Trophoblast cell (in vitro differentiated cells and primary cell): ENCODE measurements at regions not wholly inside any gene's neighbourhood (a gene's known extent, or its start where the extent isn't known, plus 50 kb on each side); places are given as distances from the start of the nearest gene placed in this dataset.

Experiments
- DNase-seq, 2 donors: peaks; one replicate each; pipeline ENCODE4 v3.0.0-alpha.2; 2016
- H2AFZ ChIP-seq: 2 replicates; pipeline ENCODE4 v1.6.1; 2013; ENCODE audit warnings: low read length, moderate library complexity, mild to moderate bottlenecking; ENCODE audit not compliant: insufficient read depth, poor library complexity
- H2AK5ac ChIP-seq: 2 replicates; pipeline ENCODE4 v1.6.1; 2013; ENCODE audit warnings: mild to moderate bottlenecking, low read length
- H2BK120ac ChIP-seq: 2 replicates; pipeline ENCODE4 v1.6.1; 2013; ENCODE audit warnings: low read length, mild to moderate bottlenecking, moderate library complexity; ENCODE audit not compliant: insufficient read depth, poor library complexity
- H2BK12ac ChIP-seq: 2 replicates; pipeline ENCODE4 v1.6.1; 2013; ENCODE audit warnings: mild to moderate bottlenecking, low read length, moderate library complexity
- H2BK5ac ChIP-seq: 2 replicates; pipeline ENCODE4 v1.6.1; 2013; ENCODE audit warnings: low read length, low read depth, moderate library complexity, mild to moderate bottlenecking; ENCODE audit not compliant: poor library complexity
- H3K14ac ChIP-seq: 2 replicates; pipeline ENCODE4 v1.6.1; 2013; ENCODE audit warnings: mild to moderate bottlenecking, low read length
- H3K18ac ChIP-seq: 2 replicates; pipeline ENCODE4 v1.6.1; 2013; ENCODE audit warnings: mild to moderate bottlenecking, low read length
- H3K23ac ChIP-seq: 2 replicates; pipeline ENCODE4 v1.6.1; 2013; ENCODE audit warnings: low read length
- H3K27ac ChIP-seq: 2 replicates; pipeline ENCODE4 v1.5.1; 2013; ENCODE audit warnings: low read depth, mild to moderate bottlenecking, inconsistent platforms, low read length, moderate library complexity
- H3K27me3 ChIP-seq: 2 replicates; pipeline ENCODE4 v1.6.1; 2013; ENCODE audit warnings: inconsistent platforms, mild to moderate bottlenecking, low read length, moderate library complexity; ENCODE audit not compliant: insufficient read depth
- H3K36me3 ChIP-seq, 2 experiments: 1 replicate in 1 of 2; 2 replicates in 1 of 2; pipeline ENCODE4 v1.6.1; 2013; ENCODE audit warnings: low read length in 2 of 2, mild to moderate bottlenecking in 2 of 2, moderate library complexity in 1 of 2; ENCODE audit not compliant: insufficient read depth in 2 of 2, control insufficient read depth in 1 of 2
- H3K4ac ChIP-seq: 2 replicates; pipeline ENCODE4 v1.6.1; 2013; ENCODE audit warnings: low read depth, mild to moderate bottlenecking, low read length, moderate library complexity
- H3K4me1 ChIP-seq, 2 experiments: 1 replicate in 1 of 2; 2 replicates in 1 of 2; pipeline ENCODE4 v1.6.1; 2013; ENCODE audit warnings: low read length in 2 of 2, mild to moderate bottlenecking in 2 of 2, moderate library complexity in 1 of 2; ENCODE audit not compliant: insufficient read depth in 2 of 2, control insufficient read depth in 1 of 2
- H3K4me2 ChIP-seq: 2 replicates; pipeline ENCODE4 v1.6.1; 2013; ENCODE audit warnings: inconsistent platforms, mild to moderate bottlenecking, low read length, moderate library complexity
- H3K4me3 ChIP-seq: 2 replicates; pipeline ENCODE4 v1.5.1; 2013; ENCODE audit warnings: mild to moderate bottlenecking, low read depth, low read length, inconsistent platforms
- H3K79me1 ChIP-seq: one replicate; pipeline ENCODE4 v1.6.1; 2013; ENCODE audit warnings: low read length
- H3K79me2 ChIP-seq: 2 replicates; pipeline ENCODE4 v1.6.1; 2013; ENCODE audit warnings: low read length, mild to moderate bottlenecking; ENCODE audit not compliant: control insufficient read depth, insufficient read depth, poor library complexity
- H3K9ac ChIP-seq: 2 replicates; pipeline ENCODE4 v1.6.1; 2013; ENCODE audit warnings: mild to moderate bottlenecking, low read length
- H3K9me3 ChIP-seq: 2 replicates; pipeline ENCODE4 v1.6.1; 2013; ENCODE audit warnings: low read depth, mild to moderate bottlenecking, control low read depth, inconsistent platforms, low read length; ENCODE audit not compliant: insufficient read depth
- H4K12ac ChIP-seq: 2 replicates; pipeline ENCODE4 v1.6.1; 2013; ENCODE audit warnings: low read depth, mild to moderate bottlenecking, low read length, moderate library complexity
- H4K8ac ChIP-seq: 2 replicates; pipeline ENCODE4 v1.6.1; 2013; ENCODE audit warnings: low read depth, mild to moderate bottlenecking, low read length, moderate library complexity
- H4K91ac ChIP-seq: one replicate; pipeline ENCODE4 v1.6.1; 2013; ENCODE audit warnings: low read depth, mild to moderate bottlenecking, low read length, moderate library complexity
- WGBS: extraction: QIAGEN DNeasy Blood & Tissue Kit; methylation state at CpG from one replicate; pipeline ENCODE4 v1.1.7; 2013; ENCODE audit warnings: missing lambda C conversion rate; ENCODE audit not compliant: insufficient read length, insufficient coverage; ENCODE audit errors: extremely low coverage; 5-methylcytosine and 5-hydroxymethylcytosine counted together

DNA sequence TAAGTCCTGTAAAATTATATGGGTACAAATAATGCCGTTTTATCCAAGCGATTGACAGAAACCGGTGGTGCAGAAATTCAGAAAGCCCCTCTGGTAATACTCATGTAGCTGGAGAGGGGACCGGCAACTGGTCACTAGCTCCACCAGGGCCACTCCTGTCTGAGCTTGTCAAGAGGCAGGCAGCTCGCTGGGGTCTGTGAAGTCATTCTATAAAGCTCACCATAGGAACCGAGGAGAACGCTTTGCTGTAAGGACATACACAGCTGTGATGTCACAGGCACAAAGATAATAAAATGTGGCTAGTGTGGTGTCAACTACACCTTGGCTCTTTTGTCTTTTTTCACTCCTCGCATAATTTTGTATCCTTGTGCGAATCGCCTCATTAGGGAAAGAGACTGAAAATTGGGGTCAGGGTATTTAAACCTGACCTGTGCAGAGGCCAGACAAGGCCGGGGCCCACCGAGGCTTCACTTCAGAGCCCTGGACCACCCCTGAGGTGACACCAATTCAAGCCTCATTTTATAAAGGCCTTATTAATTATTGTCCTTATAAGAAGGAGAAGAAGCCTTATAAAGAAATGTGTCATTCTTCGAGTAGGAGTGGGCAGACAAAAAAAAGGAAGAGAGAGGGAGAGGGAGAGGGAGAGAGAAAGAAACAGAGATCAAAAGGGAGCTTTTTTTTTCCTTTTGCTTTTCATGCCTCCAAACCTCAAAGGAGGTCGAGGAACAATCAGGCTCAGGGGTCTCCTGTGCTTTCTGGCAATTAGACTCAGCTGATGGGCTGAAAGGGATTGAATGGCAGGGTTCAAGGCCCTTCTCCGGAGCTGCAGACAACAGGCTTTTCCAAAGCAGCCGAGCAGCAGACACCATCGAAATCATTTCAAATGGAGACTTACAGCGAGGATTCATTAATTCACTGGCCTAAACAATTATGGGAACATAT is 813.3 kb upstream of the ARRDC4 start:
- no CpG with 5 or more reads among the region's 18 CpGs for WGBS
- H2BK5ac ChIP-seq = no peak overlapping the region
- no peak overlapping the region for H3K14ac ChIP-seq
- H2AFZ ChIP-seq = no peak overlapping the region
- H3K23ac ChIP-seq = no peak overlapping the region
- H2AK5ac ChIP-seq = no peak overlapping the region
- H4K91ac ChIP-seq = no peak overlapping the region
- no peak overlapping the region for H4K12ac ChIP-seq
- H3K4me2 ChIP-seq = no peak overlapping the region
- no peaks in the 10 kb centered on the region for H3K79me1 ChIP-seq
- H3K79me2 ChIP-seq = no peaks in the 10 kb centered on the region
- no peak overlapping the region for H3K18ac ChIP-seq
- peak overlapping the region; percentile 10 for H3K9ac ChIP-seq
- H3K4me1 ChIP-seq = no peaks in the 10 kb centered on the region
- H2BK120ac ChIP-seq = no peak overlapping the region
- H3K4me3 ChIP-seq = no peak overlapping the region
- H3K27me3 ChIP-seq = no peaks in the 10 kb centered on the region
- H3K9me3 ChIP-seq = peaks cover 4% of the 10 kb centered on the region
- H4K8ac ChIP-seq = no peak overlapping the region
- no peak overlapping the region for H2BK12ac ChIP-seq
- H3K27ac ChIP-seq = no peak overlapping the region
- DNase-seq = no peak
- no peak overlapping the region for H3K4ac ChIP-seq
- no peaks in the 10 kb centered on the region for H3K36me3 ChIP-seq

DNA sequence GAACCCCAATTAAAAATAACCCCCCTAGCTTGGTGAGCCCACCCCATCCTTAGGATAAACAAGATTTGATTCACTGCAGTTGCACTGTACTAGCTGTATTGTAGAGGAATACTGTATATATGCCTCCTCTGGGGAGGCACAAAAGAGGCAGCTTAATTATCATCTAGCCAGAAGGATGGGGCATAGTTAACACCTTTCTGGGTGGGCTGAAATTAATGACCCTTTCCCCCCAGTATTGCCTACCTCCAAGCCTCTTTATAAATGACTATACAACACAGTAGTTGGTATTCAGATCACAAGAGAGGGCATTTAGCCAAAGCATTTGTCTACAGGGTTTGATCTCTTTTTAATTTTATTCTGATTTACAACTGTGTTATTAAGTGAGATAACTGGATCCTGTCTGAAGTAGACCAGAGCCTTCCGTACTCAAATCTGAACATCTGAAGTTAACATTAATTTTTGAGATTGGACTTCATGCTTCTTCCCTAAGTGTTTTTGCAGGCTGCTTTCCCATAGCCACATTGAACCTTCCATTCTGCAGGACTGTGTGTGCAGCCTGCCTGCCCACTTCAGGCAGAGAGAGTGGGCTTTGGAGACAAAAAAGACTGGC is 807.0 kb upstream of the ARRDC4 start:
- Histone ChIP-seq H2BK12ac (no peak overlapping the region), H3K14ac (no peak overlapping the region), H3K4ac (no peak overlapping the region), H2BK5ac (no peak overlapping the region), H3K79me1 (no peaks in the 10 kb centered on the region), H3K27ac (no peak overlapping the region), H3K4me2 (no peak overlapping the region), H2AK5ac (no peak overlapping the region), H3K79me2 (no peaks in the 10 kb centered on the region), H4K8ac (no peak overlapping the region), H4K91ac (no peak overlapping the region), H3K9me3 (peaks cover 1% of the 10 kb centered on the region), H3K4me3 (no peak overlapping the region), H3K18ac (no peak overlapping the region), H2BK120ac (no peak overlapping the region), H3K36me3 (no peaks in the 10 kb centered on the region), H3K23ac (no peak overlapping the region), H3K27me3 (no peaks in the 10 kb centered on the region), H2AFZ (no peak overlapping the region), H4K12ac (no peak overlapping the region), H3K9ac (no peak overlapping the region), H3K4me1 (no peaks in the 10 kb centered on the region)
- no peak for DNase-seq
- no CpG with 5 or more reads among the region's 1 CpG for WGBS

DNA sequence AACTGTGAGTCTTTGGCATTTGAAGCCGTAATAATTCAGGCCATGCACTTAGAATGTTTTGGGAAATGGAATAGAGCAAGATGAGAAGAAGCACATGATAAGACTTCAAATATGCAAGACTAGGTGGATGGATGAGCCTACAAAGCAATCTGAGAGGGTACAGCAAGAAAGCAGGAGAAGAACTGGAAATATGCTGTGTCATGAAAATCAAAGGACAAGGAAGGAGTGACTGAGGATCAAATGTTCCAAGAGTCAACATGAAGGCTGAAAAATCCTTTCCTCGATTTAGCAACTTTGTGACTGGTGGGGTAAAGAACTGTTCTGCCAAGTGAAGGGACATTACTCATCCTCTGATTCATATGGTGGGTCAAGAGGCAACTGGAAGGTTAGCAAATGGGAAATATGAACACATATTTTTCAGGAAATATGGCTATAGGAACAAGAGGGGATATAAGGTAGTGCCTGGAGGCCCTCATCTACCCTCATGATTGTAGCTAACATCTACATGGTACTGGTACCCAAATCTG is 803.7 kb upstream of the ARRDC4 start:
- Histone ChIP-seq H3K9ac (no peak overlapping the region), H3K27ac (no peak overlapping the region), H3K4me3 (no peak overlapping the region), H3K18ac (no peak overlapping the region), H3K4me1 (no peaks in the 10 kb centered on the region), H3K14ac (no peak overlapping the region), H3K79me2 (no peaks in the 10 kb centered on the region), H4K8ac (no peak overlapping the region), H3K27me3 (no peaks in the 10 kb centered on the region), H3K79me1 (no peaks in the 10 kb centered on the region), H3K4me2 (no peak overlapping the region), H3K4ac (no peak overlapping the region), H3K9me3 (no peaks in the 10 kb centered on the region), H4K12ac (no peak overlapping the region), H4K91ac (no peak overlapping the region), H3K23ac (no peak overlapping the region), H2BK12ac (no peak overlapping the region), H2BK120ac (no peak overlapping the region), H2AK5ac (no peak overlapping the region), H3K36me3 (no peaks in the 10 kb centered on the region), H2BK5ac (no peak overlapping the region), H2AFZ (no peak overlapping the region)
- no CpG with 5 or more reads among the region's 2 CpGs for WGBS
- DNase-seq = no peak

DNA sequence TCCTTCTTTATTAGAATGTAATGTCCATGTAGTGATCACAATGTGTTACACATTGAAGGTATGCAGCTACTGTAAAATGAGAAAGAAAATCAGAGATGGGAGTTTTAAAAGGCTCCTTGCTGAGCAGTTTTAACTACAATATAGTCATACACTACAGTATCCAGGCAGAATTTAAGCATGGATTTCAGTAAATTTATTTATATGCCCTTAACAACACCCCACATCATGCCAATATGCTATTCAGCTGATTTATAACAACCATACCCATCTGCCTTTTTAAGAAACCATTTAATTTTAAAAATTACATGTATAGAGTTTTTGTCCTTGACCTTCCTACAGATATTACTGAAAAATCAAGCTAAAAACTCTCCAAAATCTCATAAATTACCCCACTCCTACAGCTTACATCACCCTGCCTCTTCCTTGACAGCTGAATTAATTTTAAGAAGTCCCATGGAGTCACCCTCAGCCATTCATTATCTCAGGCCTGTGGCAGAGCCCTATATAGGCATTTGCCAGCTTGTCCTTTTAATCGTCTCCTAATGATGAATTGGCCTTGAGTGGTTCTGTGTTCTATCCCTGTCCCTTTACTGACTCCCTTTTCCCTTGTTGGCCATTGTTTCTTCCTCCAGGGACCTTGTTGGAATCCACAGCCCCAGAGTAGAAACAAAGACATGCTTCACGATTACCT is 797.6 kb upstream of the ARRDC4 start:
- no peak overlapping the region for H4K91ac ChIP-seq
- H3K14ac ChIP-seq = no peak overlapping the region
- no peak overlapping the region for H2AFZ ChIP-seq
- no peak overlapping the region for H4K8ac ChIP-seq
- WGBS = no CpG with 5 or more reads among the region's 2 CpGs
- H3K27me3 ChIP-seq = no peaks in the 10 kb centered on the region
- no peak overlapping the region for H3K4me3 ChIP-seq
- no peak overlapping the region for H3K4ac ChIP-seq
- no peak for DNase-seq
- no peak overlapping the region for H3K4me2 ChIP-seq
- H3K27ac ChIP-seq = no peak overlapping the region
- H2BK120ac ChIP-seq = no peak overlapping the region
- no peak overlapping the region for H4K12ac ChIP-seq
- no peaks in the 10 kb centered on the region for H3K4me1 ChIP-seq
- no peaks in the 10 kb centered on the region for H3K9me3 ChIP-seq
- no peaks in the 10 kb centered on the region for H3K36me3 ChIP-seq
- no peak overlapping the region for H2BK12ac ChIP-seq
- H3K9ac ChIP-seq = no peak overlapping the region
- no peak overlapping the region for H3K18ac ChIP-seq
- no peak overlapping the region for H3K23ac ChIP-seq
- H2BK5ac ChIP-seq = no peak overlapping the region
- H3K79me2 ChIP-seq = no peaks in the 10 kb centered on the region
- H3K79me1 ChIP-seq = no peaks in the 10 kb centered on the region
- H2AK5ac ChIP-seq = no peak overlapping the region
